Endothelial cell of umbilical vein (primary cell): ENCODE measurements at regions not wholly inside any gene's neighbourhood (a gene's known extent, or its start where the extent isn't known, plus 50 kb on each side); places are given as distances from the start of the nearest gene placed in this dataset.

Experiments
- CTCF ChIP-seq, 2 donors: IDR thresholded peaks; 1 replicate in 1 of 2; 2 replicates in 1 of 2; pipeline ENCODE4 v1.5.1; 2011; ENCODE audit warnings: low read length in 2 of 2, mild to moderate bottlenecking in 2 of 2, moderate library complexity in 2 of 2, control low read depth in 1 of 2, inconsistent platforms in 1 of 2, low read depth in 1 of 2; ENCODE audit not compliant: insufficient read depth in 1 of 2; ENCODE audit errors: extremely low read depth in 1 of 2
- EZH2 ChIP-seq: IDR thresholded peaks from 2 replicates; pipeline ENCODE4 v1.6.1; 2012; ENCODE audit warnings: borderline replicate concordance, low read depth, mild to moderate bottlenecking, moderate library complexity, low read length, inconsistent platforms; ENCODE audit not compliant: severe bottlenecking
- FOS ChIP-seq: IDR thresholded peaks from 2 replicates; pipeline ENCODE4 v1.6.1; 2011; ENCODE audit warnings: mild to moderate bottlenecking, low read length, moderate library complexity, borderline replicate concordance; ENCODE audit not compliant: insufficient read depth
- JUN ChIP-seq: IDR thresholded peaks from 2 replicates; pipeline ENCODE4 v1.6.1; 2011; ENCODE audit warnings: borderline replicate concordance, low read depth; ENCODE audit not compliant: insufficient read length, insufficient read depth
- MAX ChIP-seq: IDR thresholded peaks from 2 replicates; pipeline ENCODE4 v1.6.1; 2011; ENCODE audit not compliant: insufficient read depth, insufficient read length
- MYC ChIP-seq: IDR thresholded peaks from one replicate; pipeline ENCODE4 v1.6.1; 2011; ENCODE audit warnings: mild to moderate bottlenecking, low read depth, low read length
- POLR2A ChIP-seq: IDR thresholded peaks from 2 replicates; pipeline ENCODE4 v1.6.1; 2012; ENCODE audit warnings: low read depth, mild to moderate bottlenecking, control low read depth, low read length
- POLR2AphosphoS5 ChIP-seq: IDR thresholded peaks from 2 replicates; pipeline ENCODE4 v1.6.1; 2012; ENCODE audit warnings: low read depth, mild to moderate bottlenecking, control low read depth, low read length, moderate library complexity; ENCODE audit not compliant: insufficient read depth

- TF ChIP-seq POLR2A (no peak), CTCF (IDR thresholded peaks at IDR 0.05; ENCODE audit: extremely low read depth in 1 of 2, insufficient read depth in 1 of 2, low read depth in 1 of 2, low read length in 2 of 2) (no peak), FOS (no peak), JUN (no peak), POLR2AphosphoS5 (no peak), EZH2 (no peak), MYC (no peak), MAX (no peak)
These were observed 194.6 kb downstream of the NRIP1 start for GRCh38 chr21:14869984-14870852.
